Type B pancreatic cell (in vitro differentiated cells): ENCODE measurements at regions not wholly inside any gene's neighbourhood (a gene's known extent, or its start where the extent isn't known, plus 50 kb on each side); places are given as distances from the start of the nearest gene placed in this dataset.

Experiments used
- DNase-seq: peaks from one replicate; pipeline ENCODE4 v3.0.0; 2021; ENCODE audit warnings: mixed read lengths; ENCODE audit not compliant: unreplicated experiment; ENCODE audit errors: extremely low spot score
- H3K27ac Mint-ChIP-seq: 2 replicates; pipeline ENCODE4 v1.8.0; 2021; ENCODE audit warnings: mild to moderate bottlenecking, mixed read lengths
- H3K27me3 Mint-ChIP-seq: 2 replicates; pipeline ENCODE4 v1.8.0; 2021; ENCODE audit warnings: mixed read lengths
- H3K36me3 Mint-ChIP-seq: 2 replicates; pipeline ENCODE4 v1.8.0; 2021; ENCODE audit warnings: mixed read lengths
- H3K4me1 Mint-ChIP-seq: one replicate; pipeline ENCODE4 v1.8.0; 2021; ENCODE audit warnings: mixed read lengths; ENCODE audit not compliant: unreplicated experiment
- H3K4me3 Mint-ChIP-seq: 2 replicates; pipeline ENCODE4 v1.8.0; 2021; ENCODE audit warnings: mild to moderate bottlenecking, mixed read lengths
- H3K9me3 Mint-ChIP-seq: 2 replicates; pipeline ENCODE4 v1.8.0; 2021; ENCODE audit warnings: mixed read lengths
- TF ChIP-seq, protein P1 (sequence below): fragments of 200-600 bp; sonication (generic); conservative IDR thresholded peaks from 2 replicates; pipeline ENCODE4 v1.5.0; 2021; ENCODE audit warnings: antibody characterized with exemption, mild to moderate bottlenecking

DNA sequence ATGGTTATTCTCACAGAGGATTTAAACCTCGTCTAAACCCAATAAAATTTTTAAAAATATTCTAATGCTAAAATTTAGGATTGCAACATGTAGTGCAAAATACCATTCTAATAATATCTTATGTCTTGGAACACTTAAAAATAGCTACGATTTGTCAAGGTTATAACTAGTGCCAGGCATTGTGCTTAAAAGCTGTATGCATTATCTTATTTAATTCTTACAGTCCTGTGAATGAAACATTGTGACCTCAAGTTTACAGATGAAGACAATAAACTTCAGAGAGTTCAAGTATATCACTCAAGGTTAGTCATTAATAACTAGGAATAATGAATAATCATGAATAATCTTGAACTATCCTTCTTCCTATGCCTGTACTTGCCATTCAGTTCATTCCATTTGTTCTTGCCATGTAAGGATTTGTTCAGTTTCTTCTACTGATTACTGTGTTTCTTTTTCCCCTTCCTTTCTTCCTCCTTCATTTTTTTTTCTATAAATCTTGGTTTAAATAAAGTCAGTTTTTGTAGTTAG lies 897.6 kb upstream of the NR2F2 start:
- TF ChIP-seq, protein P1, sequence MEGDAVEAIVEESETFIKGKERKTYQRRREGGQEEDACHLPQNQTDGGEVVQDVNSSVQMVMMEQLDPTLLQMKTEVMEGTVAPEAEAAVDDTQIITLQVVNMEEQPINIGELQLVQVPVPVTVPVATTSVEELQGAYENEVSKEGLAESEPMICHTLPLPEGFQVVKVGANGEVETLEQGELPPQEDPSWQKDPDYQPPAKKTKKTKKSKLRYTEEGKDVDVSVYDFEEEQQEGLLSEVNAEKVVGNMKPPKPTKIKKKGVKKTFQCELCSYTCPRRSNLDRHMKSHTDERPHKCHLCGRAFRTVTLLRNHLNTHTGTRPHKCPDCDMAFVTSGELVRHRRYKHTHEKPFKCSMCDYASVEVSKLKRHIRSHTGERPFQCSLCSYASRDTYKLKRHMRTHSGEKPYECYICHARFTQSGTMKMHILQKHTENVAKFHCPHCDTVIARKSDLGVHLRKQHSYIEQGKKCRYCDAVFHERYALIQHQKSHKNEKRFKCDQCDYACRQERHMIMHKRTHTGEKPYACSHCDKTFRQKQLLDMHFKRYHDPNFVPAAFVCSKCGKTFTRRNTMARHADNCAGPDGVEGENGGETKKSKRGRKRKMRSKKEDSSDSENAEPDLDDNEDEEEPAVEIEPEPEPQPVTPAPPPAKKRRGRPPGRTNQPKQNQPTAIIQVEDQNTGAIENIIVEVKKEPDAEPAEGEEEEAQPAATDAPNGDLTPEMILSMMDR, result no peak
- H3K9me3 Mint-ChIP-seq, result no peaks in the 10 kb centered on the region
- no peaks in the 10 kb centered on the region for H3K4me1 Mint-ChIP-seq
- H3K4me3 Mint-ChIP-seq, result no peak overlapping the region
- no peak for DNase-seq
- H3K36me3 Mint-ChIP-seq, result no peaks in the 10 kb centered on the region
- H3K27ac Mint-ChIP-seq, result no peak overlapping the region
- no peaks in the 10 kb centered on the region for H3K27me3 Mint-ChIP-seq

DNA sequence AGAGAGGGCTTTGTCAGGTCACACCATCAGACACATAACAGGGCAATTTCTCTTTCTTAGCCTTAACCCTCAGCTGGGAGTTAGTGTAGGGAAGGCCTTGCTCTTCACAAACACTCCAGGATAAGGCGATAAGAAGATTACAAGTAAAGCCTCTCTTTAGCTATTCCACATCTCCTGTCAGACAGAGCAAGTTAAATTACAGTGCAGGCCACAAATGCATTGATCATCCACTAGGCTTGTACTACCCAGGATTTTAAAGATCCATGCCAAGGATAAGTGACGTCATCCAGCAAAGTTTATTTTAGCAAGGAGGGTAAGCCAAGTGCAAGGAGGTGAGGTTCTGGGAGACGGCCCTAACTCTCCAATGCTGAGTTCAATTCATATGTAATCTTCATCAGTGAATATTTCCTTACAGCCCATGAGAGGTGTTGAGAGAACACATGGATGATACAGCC lies 890.6 kb upstream of the NR2F2 start:
- Mint-ChIP-seq H3K4me3 (no peak overlapping the region), H3K36me3 (no peaks in the 10 kb centered on the region), H3K27ac (no peak overlapping the region), H3K9me3 (peaks cover 6% of the 10 kb centered on the region), H3K27me3 (no peaks in the 10 kb centered on the region), H3K4me1 (no peaks in the 10 kb centered on the region)
- TF ChIP-seq, protein P1, result no peak
- DNase-seq, result no peak

DNA sequence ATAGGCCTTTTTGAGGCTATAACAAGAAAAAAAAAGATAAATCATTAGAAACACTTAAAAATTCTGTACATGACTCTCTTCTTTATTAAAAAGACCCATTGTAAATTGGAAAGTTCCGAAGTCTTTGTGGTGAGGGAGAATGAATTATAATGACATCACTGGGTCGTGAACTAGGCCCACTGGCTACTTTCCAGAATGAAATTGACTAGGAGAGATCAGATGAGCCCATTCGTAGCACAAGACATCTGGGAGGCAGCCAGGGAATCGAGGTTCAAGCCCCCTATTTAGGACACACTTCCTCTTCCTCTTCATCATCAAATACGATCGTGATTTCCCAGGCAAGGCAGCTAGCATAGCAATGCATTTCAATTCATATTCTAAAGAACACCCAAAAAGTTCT lies 889.8 kb upstream of the NR2F2 start:
- H3K27ac Mint-ChIP-seq, result no peak overlapping the region
- H3K4me3 Mint-ChIP-seq, result no peak overlapping the region
- no peaks in the 10 kb centered on the region for H3K27me3 Mint-ChIP-seq
- TF ChIP-seq, protein P1, result no peak
- DNase-seq, result no peak
- no peaks in the 10 kb centered on the region for H3K4me1 Mint-ChIP-seq
- H3K36me3 Mint-ChIP-seq, result no peaks in the 10 kb centered on the region
- H3K9me3 Mint-ChIP-seq, result peaks cover 6% of the 10 kb centered on the region

DNA sequence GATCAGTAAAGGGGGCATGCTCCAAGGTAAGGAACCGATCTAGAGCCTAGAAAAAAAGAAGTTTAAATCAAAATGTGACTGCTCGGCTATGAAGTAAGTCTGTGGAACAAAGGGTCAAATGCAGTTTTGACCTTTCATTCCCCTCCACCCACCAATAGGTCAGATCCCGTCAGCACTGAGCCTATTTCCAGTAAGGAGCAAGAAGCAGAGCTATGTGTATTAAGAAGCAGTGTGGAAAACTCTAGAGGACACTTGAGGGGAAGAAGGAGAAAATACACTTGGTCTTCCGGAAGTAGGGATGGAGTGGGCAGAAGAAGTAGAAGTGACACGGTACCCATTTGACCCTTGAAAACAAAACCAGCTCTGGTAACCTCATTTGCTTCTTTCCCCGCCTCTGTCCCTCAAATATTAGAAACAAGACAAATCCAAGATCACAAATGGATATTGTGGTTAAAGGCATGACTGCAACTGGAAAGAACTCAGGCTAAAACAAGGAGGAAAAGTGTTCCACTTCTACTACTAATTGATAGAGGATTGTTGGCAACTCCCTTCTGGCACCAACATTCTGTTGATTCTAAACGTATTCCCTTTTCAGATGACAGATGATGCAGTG lies 888.3 kb upstream of the NR2F2 start:
- no peak for DNase-seq
- peaks cover 6% of the 10 kb centered on the region for H3K9me3 Mint-ChIP-seq
- no peaks in the 10 kb centered on the region for H3K36me3 Mint-ChIP-seq
- H3K27ac Mint-ChIP-seq, result no peak overlapping the region
- TF ChIP-seq, protein P1, result no peak
- no peaks in the 10 kb centered on the region for H3K27me3 Mint-ChIP-seq
- no peaks in the 10 kb centered on the region for H3K4me1 Mint-ChIP-seq
- no peak overlapping the region for H3K4me3 Mint-ChIP-seq

DNA sequence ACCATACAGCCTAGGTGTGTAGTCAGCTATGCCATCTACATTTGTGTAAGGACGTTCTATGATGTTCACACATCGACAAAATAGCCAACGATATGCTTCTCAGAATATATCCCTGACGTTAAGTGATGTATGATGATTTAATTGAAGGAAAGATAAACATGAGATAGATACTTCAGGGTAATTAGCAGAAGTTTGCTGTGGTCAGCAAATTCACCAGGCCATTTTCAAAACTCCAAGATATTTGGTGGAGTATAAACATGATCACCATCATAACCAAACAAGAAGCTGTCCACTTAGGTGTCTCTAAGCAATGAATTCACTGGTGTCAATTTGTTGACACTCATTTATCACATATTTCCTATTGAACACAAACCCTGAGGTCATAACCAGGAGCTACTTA lies 885.6 kb upstream of the NR2F2 start:
- Mint-ChIP-seq H3K4me3 (no peak overlapping the region), H3K27ac (no peak overlapping the region), H3K36me3 (no peaks in the 10 kb centered on the region), H3K4me1 (no peaks in the 10 kb centered on the region), H3K9me3 (peaks cover 6% of the 10 kb centered on the region), H3K27me3 (no peaks in the 10 kb centered on the region)
- TF ChIP-seq, protein P1, result no peak
- no peak for DNase-seq
